Testis (tissue), 2 donors: ENCODE measurements at regions not wholly inside any gene's neighbourhood (a gene's known extent, or its start where the extent isn't known, plus 50 kb on each side); places are given as distances from the start of the nearest gene placed in this dataset.

Experiments
- DNase-seq: peaks from one replicate; pipeline ENCODE4 v3.0.0-alpha.2; 2019
- H3K27ac ChIP-seq, 2 donors: fragments of 200-600 bp; sonication (generic); one replicate each; pipeline ENCODE4 v1.5.1; 2019
- H3K27me3 ChIP-seq: fragments of 200-600 bp; sonication (generic); one replicate; pipeline ENCODE4 v1.5.1; 2019
- H3K36me3 ChIP-seq: fragments of 200-600 bp; sonication (generic); one replicate; pipeline ENCODE4 v1.5.1; 2017; ENCODE audit warnings: low read depth; ENCODE audit errors: missing control alignments
- H3K4me1 ChIP-seq: fragments of 200-600 bp; sonication (generic); one replicate; pipeline ENCODE4 v1.5.1; 2019
- H3K4me3 ChIP-seq, 2 donors: fragments of 200-600 bp; sonication (generic); one replicate each; pipeline ENCODE4 v1.5.1; 2017 to 2019
- H3K9me3 ChIP-seq: fragments of 200-600 bp; sonication (generic); one replicate; pipeline ENCODE4 v1.5.1; 2017
- POLR2A ChIP-seq: fragments of 450-650 bp; IDR thresholded peaks from one replicate; pipeline ENCODE4 v1.6.1; 2017; ENCODE audit warnings: antibody characterized with exemption, mild to moderate bottlenecking, moderate library complexity
- WGBS, 2 donors: methylation state at CpG; one replicate each; pipeline ENCODE4 v1.1.5; 2018; 5-methylcytosine and 5-hydroxymethylcytosine counted together
- intact Hi-C: fragments of 100-400 bp; cut with DNase I; formaldehyde crosslinking; loops from one replicate; pipeline ENCODE4 v1.15.1; 2023; ENCODE audit warnings: low total_unique reads
- TF ChIP-seq, protein P1 (sequence below), 3 experiments: fragments of 450-650 bp in 2 of 3; fragments of 200-600 bp in 1 of 3; sonication (generic) in 1 of 3; IDR thresholded peaks; one replicate each; pipeline ENCODE4 v1.5.1; 2016 to 2019; ENCODE audit warnings: antibody characterized with exemption in 3 of 3, mild to moderate bottlenecking in 2 of 3, moderate library complexity in 1 of 3

DNA sequence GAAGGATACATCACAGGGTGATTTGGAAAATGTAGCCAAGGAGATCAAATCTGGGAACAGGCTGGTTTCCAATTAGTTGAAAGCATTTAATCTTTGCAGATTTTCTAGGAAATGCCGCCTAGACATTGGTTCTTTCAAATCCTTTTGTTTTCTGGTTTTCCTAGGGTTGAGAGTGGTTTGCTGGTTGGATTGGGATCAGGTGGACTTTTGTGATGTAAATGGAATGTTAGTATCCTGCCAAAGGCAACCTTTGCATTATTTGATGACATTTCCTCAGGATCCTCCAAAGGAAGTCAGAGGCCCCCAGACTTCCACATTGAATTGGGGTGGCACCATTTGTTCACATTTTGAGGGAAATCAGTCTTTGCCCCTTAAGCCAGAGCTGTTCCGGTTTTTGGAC, 245.5 kb upstream of the RPS23 start:
- no peak overlapping the region for H3K27ac ChIP-seq
- WGBS, 2 donors, result 83 to 95% methylated on average over 2 of the region's 2 CpGs
- TF ChIP-seq, protein P1, sequence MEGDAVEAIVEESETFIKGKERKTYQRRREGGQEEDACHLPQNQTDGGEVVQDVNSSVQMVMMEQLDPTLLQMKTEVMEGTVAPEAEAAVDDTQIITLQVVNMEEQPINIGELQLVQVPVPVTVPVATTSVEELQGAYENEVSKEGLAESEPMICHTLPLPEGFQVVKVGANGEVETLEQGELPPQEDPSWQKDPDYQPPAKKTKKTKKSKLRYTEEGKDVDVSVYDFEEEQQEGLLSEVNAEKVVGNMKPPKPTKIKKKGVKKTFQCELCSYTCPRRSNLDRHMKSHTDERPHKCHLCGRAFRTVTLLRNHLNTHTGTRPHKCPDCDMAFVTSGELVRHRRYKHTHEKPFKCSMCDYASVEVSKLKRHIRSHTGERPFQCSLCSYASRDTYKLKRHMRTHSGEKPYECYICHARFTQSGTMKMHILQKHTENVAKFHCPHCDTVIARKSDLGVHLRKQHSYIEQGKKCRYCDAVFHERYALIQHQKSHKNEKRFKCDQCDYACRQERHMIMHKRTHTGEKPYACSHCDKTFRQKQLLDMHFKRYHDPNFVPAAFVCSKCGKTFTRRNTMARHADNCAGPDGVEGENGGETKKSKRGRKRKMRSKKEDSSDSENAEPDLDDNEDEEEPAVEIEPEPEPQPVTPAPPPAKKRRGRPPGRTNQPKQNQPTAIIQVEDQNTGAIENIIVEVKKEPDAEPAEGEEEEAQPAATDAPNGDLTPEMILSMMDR (IDR thresholded peaks at IDR 0.05), result no peak
- TF ChIP-seq POLR2A, result no peak
- H3K4me1 ChIP-seq, result no peaks in the 10 kb centered on the region
- H3K9me3 ChIP-seq, result no peaks in the 10 kb centered on the region
- no peak for DNase-seq
- no peak overlapping the region for H3K4me3 ChIP-seq
- H3K27me3 ChIP-seq, result no peaks in the 10 kb centered on the region
- intact Hi-C loops, result no loop called here
- no peaks in the 10 kb centered on the region for H3K36me3 ChIP-seq

DNA sequence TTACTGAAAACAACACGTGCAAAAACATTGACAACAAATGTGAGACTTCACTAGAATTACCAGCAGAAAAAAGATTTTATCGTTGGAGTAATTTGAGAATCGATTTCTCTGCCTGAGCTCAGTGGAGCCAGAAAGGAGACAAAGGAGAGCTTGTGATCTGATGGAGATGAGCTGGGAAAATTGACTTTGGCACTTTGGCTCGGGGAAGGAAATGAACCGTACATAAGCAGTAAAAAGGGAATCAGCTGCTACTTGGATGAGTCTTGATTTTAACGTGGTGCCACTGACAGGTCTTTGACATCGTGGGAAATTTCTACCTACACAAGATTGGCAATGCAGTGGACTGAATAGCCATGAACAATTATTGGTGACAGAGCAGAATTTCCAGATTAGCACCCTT, 244.7 kb upstream of the RPS23 start:
- 88 to 89% methylated on average over 7 of the region's 7 CpGs for WGBS, 2 donors
- DNase-seq, result no peak
- no peaks in the 10 kb centered on the region for H3K27me3 ChIP-seq

DNA sequence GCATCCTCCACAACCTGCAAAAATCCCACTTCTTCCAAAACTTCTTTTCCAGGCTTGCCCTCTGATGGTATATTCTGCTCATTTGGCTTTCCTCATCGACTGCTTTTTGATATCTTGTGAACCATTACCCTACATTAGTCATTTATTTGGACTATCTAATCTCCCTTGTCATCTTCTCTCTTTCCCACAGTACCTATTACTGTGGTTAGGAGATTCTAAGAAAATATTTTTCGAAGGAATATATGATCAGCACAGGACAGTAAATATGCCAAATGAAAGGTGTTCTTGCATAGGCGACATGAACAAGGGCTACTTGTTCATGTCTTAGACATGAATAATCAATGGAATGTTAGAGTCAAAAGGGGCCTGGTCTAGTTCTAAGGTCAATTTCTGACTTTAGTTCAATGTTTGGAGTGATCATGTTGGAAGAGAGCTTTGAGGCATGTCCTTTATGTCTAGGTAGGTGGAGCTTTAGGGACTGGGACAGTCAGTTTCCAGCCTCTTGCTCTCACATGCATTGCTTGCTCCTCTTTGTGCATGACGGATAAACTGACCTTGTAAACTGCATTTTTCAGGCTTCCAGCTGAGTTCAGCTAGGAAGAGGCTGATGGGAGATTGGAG, 243.4 kb upstream of the RPS23 start:
- no peak for TF ChIP-seq POLR2A
- TF ChIP-seq, protein P1 (IDR thresholded peaks at IDR 0.05), result no peak
- 78 to 84% methylated on average over 4 of the region's 4 CpGs for WGBS, 2 donors
- Histone ChIP-seq H3K9me3 (no peaks in the 10 kb centered on the region), H3K36me3 (no peaks in the 10 kb centered on the region), H3K27me3 (no peaks in the 10 kb centered on the region), H3K4me1 (no peaks in the 10 kb centered on the region), H3K4me3 (no peak overlapping the region), H3K27ac (no peak overlapping the region)
- DNase-seq, result no peak
- intact Hi-C loops, result no loop called here

More for the DNA sequence above, 244.7 kb upstream of the RPS23 start:
- no peak overlapping the region for H3K27ac ChIP-seq
- TF ChIP-seq POLR2A, result no peak
- TF ChIP-seq, protein P1 (IDR thresholded peaks at IDR 0.05), result no peak
- H3K4me1 ChIP-seq, result no peaks in the 10 kb centered on the region
- intact Hi-C loops, result no loop called here
- no peaks in the 10 kb centered on the region for H3K36me3 ChIP-seq
- H3K4me3 ChIP-seq, result no peak overlapping the region
- no peaks in the 10 kb centered on the region for H3K9me3 ChIP-seq

DNA sequence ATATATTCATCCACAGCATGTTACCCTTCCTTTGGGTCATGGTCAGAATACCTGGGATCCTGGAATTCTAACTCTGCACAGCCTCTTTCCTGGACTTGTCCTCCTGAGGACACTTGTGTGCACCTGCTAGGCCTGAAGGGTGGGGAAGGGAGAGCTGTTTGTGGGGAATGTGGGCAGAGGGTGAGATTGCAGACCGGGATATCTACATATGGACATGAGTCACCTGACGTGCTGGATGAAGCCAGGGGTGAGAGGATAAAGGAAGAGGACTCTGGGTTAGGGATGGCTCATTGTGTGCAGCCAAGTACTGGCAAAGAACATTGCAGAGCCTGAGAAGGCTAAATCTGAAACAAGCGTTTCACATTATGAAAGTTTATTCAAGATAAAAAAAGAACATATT, 241.4 kb upstream of the RPS23 start:
- no peak for TF ChIP-seq POLR2A
- TF ChIP-seq, protein P1 (IDR thresholded peaks at IDR 0.05), result no peak
- Histone ChIP-seq H3K4me1 (no peaks in the 10 kb centered on the region), H3K27me3 (no peaks in the 10 kb centered on the region), H3K9me3 (no peaks in the 10 kb centered on the region), H3K4me3 (no peak overlapping the region), H3K27ac (no peak overlapping the region), H3K36me3 (no peaks in the 10 kb centered on the region)
- 52 to 54% methylated on average over 3 of the region's 3 CpGs for WGBS, 2 donors
- DNase-seq, result no peak
- intact Hi-C loops, result no loop called here

DNA sequence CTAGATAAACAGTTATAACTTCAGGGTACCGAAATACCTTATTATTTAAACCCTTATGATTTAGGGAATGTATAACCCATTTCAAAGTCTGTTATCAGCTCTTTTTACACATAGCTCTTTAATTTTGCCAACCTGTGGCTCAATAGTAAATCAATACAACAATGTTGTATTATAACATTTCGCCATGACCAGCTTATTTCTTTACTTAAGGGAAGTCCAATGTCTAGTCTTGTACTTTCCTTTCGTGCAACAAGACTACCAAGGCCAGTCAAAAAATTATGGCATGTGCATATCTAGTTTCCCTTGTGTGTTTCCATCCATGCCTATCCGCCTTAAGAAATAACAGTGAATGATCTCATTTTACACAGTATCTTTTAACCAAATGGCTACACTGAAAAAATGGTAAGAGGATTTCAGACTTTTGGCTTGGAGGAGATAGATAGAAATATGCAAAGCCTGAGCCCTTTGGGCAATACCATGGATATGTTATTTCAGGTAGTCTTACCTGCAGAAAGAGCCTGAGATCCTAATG, 239.5 kb upstream of the RPS23 start:
- no peak for TF ChIP-seq POLR2A
- TF ChIP-seq, protein P1 (IDR thresholded peaks at IDR 0.05), result no peak
- H3K27ac ChIP-seq, result no peak overlapping the region
- intact Hi-C loops, result no loop called here
- H3K4me1 ChIP-seq, result no peaks in the 10 kb centered on the region
- no peaks in the 10 kb centered on the region for H3K27me3 ChIP-seq
- no peak for DNase-seq
- no peaks in the 10 kb centered on the region for H3K36me3 ChIP-seq
- no peak overlapping the region for H3K4me3 ChIP-seq
- WGBS, 2 donors, result 81 to 88% methylated on average over 4 of the region's 4 CpGs
- no peaks in the 10 kb centered on the region for H3K9me3 ChIP-seq
